ENCODE measurements at regions not wholly inside any gene's neighbourhood (a gene's known extent, or its start where the extent isn't known, plus 50 kb on each side); places are given as distances from the start of the nearest gene placed in this dataset.

DNA sequence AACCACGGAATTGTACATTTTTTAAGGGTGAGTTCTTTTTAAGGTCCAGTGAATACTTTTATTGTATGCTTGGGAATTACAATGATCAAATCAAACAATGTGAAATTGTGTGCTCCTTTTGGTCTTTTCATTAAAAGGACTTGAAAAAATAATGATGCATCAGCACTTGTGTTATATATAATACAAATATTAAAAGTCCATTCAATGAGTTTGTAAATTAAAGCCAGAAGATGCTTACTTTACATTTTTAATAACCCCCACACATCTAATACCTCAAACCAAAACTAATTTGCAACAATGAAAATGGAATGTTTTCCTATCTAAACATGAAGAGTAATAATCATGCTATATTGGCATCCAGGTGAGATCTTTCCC, 369.8 kb upstream of the LCORL start:
- TF ChIP-seq, protein P1, sequence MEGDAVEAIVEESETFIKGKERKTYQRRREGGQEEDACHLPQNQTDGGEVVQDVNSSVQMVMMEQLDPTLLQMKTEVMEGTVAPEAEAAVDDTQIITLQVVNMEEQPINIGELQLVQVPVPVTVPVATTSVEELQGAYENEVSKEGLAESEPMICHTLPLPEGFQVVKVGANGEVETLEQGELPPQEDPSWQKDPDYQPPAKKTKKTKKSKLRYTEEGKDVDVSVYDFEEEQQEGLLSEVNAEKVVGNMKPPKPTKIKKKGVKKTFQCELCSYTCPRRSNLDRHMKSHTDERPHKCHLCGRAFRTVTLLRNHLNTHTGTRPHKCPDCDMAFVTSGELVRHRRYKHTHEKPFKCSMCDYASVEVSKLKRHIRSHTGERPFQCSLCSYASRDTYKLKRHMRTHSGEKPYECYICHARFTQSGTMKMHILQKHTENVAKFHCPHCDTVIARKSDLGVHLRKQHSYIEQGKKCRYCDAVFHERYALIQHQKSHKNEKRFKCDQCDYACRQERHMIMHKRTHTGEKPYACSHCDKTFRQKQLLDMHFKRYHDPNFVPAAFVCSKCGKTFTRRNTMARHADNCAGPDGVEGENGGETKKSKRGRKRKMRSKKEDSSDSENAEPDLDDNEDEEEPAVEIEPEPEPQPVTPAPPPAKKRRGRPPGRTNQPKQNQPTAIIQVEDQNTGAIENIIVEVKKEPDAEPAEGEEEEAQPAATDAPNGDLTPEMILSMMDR (IDR thresholded peaks at IDR 0.05), result no peak
- TF ChIP-seq, protein P2, sequence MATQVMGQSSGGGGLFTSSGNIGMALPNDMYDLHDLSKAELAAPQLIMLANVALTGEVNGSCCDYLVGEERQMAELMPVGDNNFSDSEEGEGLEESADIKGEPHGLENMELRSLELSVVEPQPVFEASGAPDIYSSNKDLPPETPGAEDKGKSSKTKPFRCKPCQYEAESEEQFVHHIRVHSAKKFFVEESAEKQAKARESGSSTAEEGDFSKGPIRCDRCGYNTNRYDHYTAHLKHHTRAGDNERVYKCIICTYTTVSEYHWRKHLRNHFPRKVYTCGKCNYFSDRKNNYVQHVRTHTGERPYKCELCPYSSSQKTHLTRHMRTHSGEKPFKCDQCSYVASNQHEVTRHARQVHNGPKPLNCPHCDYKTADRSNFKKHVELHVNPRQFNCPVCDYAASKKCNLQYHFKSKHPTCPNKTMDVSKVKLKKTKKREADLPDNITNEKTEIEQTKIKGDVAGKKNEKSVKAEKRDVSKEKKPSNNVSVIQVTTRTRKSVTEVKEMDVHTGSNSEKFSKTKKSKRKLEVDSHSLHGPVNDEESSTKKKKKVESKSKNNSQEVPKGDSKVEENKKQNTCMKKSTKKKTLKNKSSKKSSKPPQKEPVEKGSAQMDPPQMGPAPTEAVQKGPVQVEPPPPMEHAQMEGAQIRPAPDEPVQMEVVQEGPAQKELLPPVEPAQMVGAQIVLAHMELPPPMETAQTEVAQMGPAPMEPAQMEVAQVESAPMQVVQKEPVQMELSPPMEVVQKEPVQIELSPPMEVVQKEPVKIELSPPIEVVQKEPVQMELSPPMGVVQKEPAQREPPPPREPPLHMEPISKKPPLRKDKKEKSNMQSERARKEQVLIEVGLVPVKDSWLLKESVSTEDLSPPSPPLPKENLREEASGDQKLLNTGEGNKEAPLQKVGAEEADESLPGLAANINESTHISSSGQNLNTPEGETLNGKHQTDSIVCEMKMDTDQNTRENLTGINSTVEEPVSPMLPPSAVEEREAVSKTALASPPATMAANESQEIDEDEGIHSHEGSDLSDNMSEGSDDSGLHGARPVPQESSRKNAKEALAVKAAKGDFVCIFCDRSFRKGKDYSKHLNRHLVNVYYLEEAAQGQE (IDR thresholded peaks at IDR 0.05; ENCODE audit: insufficient read depth in 1 of 2, low read depth in 2 of 2, low read length in 1 of 2), result no peak
- no peak for TF ChIP-seq POLR2AphosphoS5 (IDR thresholded peaks at IDR 0.05; ENCODE audit: low read depth, low read length)
- TF ChIP-seq TCF7L2 (IDR thresholded peaks at IDR 0.05; ENCODE audit: low read depth, low read length), result no peak

All from Panc1 (cell line).